Osteocyte (in vitro differentiated cells): ENCODE measurements at regions not wholly inside any gene's neighbourhood (a gene's known extent, or its start where the extent isn't known, plus 50 kb on each side); places are given as distances from the start of the nearest gene placed in this dataset.
A peak's percentile ranks its signal among the peaks of the same experiment; 100 is the strongest.
"Not testable (repeated sequence)": the region's sequence is repeated elsewhere in the genome, so short reads cannot be mapped to it uniquely, and the experiment has no call there.

Experiments
- DNase-seq: peaks from one replicate; pipeline ENCODE4 v3.0.0; 2021; ENCODE audit warnings: mixed read lengths; ENCODE audit not compliant: unreplicated experiment; ENCODE audit errors: extremely low spot score
- H3K27ac Mint-ChIP-seq: one replicate; pipeline ENCODE4 v1.8.0; 2021; ENCODE audit warnings: mild to moderate bottlenecking, mixed read lengths; ENCODE audit not compliant: unreplicated experiment
- H3K27me3 Mint-ChIP-seq: one replicate; pipeline ENCODE4 v1.8.0; 2021; ENCODE audit warnings: mixed read lengths; ENCODE audit not compliant: unreplicated experiment
- H3K36me3 Mint-ChIP-seq: one replicate; pipeline ENCODE4 v1.8.0; 2021; ENCODE audit warnings: mixed read lengths; ENCODE audit not compliant: unreplicated experiment
- H3K4me1 Mint-ChIP-seq: one replicate; pipeline ENCODE4 v1.8.0; 2021; ENCODE audit warnings: mixed read lengths; ENCODE audit not compliant: unreplicated experiment
- H3K4me3 Mint-ChIP-seq: one replicate; pipeline ENCODE4 v1.8.0; 2021; ENCODE audit warnings: mild to moderate bottlenecking, moderate library complexity, mixed read lengths; ENCODE audit not compliant: unreplicated experiment
- H3K9me3 Mint-ChIP-seq: one replicate; pipeline ENCODE4 v1.8.0; 2021; ENCODE audit warnings: mixed read lengths; ENCODE audit not compliant: unreplicated experiment

DNA sequence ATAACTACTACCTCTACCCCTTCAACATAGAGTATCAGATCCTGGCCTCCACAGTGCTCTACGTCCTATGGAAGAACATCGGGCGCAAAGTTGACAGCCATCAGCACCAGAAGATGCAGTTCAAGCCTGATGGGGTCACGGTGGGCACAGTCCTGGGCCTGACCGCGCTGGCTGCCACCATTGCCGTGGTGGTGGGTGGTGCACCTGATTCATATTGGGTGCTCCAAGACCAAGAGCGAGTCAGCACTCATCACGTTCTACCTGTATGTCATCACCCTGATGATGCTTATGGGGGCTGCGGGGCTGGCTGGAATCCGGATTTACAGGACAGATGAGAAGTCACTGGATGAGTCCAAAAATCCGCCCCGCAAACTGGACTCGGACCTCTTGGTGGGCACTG is 846.4 kb downstream of the RPIA start:
- H3K36me3 Mint-ChIP-seq, H3K4me3 Mint-ChIP-seq, H3K27me3 Mint-ChIP-seq, H3K9me3 Mint-ChIP-seq, H3K4me1 Mint-ChIP-seq, H3K27ac Mint-ChIP-seq: not testable (repeated sequence)
- peak; percentile 60 for DNase-seq

GRCh38 chr2:89544110-89544509 is 852.6 kb downstream of the RPIA start:
- H3K36me3 Mint-ChIP-seq, H3K27me3 Mint-ChIP-seq, H3K4me3 Mint-ChIP-seq, DNase-seq, H3K9me3 Mint-ChIP-seq, H3K27ac Mint-ChIP-seq, H3K4me1 Mint-ChIP-seq: not testable (repeated sequence)

GRCh38 chr2:89579154-89579553 is 887.7 kb downstream of the RPIA start:
- not testable (repeated sequence) for H3K4me1 Mint-ChIP-seq, DNase-seq, H3K36me3 Mint-ChIP-seq, H3K9me3 Mint-ChIP-seq, H3K27me3 Mint-ChIP-seq, H3K27ac Mint-ChIP-seq, H3K4me3 Mint-ChIP-seq

DNA sequence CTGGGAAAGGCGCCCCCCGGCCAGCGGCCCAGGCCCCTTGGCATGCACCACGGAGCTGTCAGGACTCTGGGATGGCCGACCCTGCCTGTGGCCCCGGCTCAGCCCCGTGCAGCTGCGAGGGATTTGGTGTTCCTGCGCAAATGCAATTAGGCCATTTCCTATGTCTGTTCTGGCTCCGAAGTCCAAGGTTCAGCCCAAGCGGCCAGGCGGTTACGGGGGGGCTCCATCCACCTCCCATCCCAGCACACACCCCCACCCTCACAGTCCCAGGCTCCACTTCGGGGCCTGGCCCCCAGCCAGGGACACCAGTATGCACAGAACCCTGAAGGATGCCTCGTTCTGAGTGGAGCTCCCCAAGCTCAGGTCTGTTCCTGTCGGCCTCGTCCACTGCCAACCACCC is 891.3 kb downstream of the RPIA start:
- H3K36me3 Mint-ChIP-seq, H3K4me3 Mint-ChIP-seq, H3K27me3 Mint-ChIP-seq, H3K27ac Mint-ChIP-seq, DNase-seq, H3K4me1 Mint-ChIP-seq, H3K9me3 Mint-ChIP-seq: not testable (repeated sequence)

DNA sequence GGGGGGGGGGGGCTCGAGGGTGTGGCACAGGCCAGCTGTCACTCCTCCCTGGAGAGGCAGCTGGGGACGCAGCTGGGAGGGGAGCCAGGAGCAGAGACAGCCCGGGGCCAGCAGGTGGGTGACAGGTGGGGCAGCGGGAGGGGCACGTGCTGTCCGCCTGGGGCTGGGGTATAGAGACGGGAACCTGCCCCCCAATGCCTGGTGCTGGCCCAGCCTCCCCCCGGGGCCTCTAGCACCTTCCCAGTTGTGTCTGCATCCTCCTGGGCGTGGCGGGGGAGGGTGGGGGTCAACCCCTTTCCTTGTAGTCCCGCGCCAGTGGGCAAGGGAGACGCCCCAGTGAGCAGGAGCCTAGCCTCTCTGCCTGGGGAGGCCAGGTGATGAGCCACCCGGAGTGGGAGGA is 892.6 kb downstream of the RPIA start:
- H3K36me3 Mint-ChIP-seq, H3K4me3 Mint-ChIP-seq, H3K4me1 Mint-ChIP-seq, DNase-seq, H3K9me3 Mint-ChIP-seq, H3K27ac Mint-ChIP-seq, H3K27me3 Mint-ChIP-seq: not testable (repeated sequence)

GRCh38 chr2:89584868-89585557 is 893.5 kb downstream of the RPIA start:
- H3K4me1 Mint-ChIP-seq, H3K36me3 Mint-ChIP-seq, H3K27ac Mint-ChIP-seq, DNase-seq, H3K27me3 Mint-ChIP-seq, H3K9me3 Mint-ChIP-seq, H3K4me3 Mint-ChIP-seq: not testable (repeated sequence)

- not testable (repeated sequence) for H3K4me1 Mint-ChIP-seq, H3K27ac Mint-ChIP-seq, DNase-seq, H3K27me3 Mint-ChIP-seq, H3K36me3 Mint-ChIP-seq, H3K4me3 Mint-ChIP-seq, H3K9me3 Mint-ChIP-seq
These were observed 894.1 kb downstream of the RPIA start for GRCh38 chr2:89585558-89585920.

DNA sequence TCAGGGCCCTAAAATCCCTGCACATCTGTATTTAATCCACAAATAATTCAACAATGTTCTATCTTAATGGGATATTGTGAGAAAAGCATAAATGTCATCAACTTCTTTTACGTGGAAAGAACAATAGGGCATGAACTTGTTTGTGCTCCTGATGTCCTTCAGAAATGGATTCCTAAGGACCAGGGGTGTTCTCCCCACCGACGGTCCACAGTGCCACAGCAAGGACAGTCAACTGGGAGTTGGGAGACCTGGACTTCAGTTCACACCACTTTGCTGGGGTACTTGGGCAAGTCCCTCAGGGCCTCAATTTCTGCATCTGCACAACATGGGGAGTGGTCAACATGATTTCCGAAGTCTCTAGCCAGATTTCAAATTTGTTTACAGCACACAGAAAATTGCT is 908.4 kb downstream of the RPIA start:
- not testable (repeated sequence) for H3K27ac Mint-ChIP-seq, H3K36me3 Mint-ChIP-seq, H3K9me3 Mint-ChIP-seq, DNase-seq, H3K4me3 Mint-ChIP-seq, H3K4me1 Mint-ChIP-seq, H3K27me3 Mint-ChIP-seq

DNA sequence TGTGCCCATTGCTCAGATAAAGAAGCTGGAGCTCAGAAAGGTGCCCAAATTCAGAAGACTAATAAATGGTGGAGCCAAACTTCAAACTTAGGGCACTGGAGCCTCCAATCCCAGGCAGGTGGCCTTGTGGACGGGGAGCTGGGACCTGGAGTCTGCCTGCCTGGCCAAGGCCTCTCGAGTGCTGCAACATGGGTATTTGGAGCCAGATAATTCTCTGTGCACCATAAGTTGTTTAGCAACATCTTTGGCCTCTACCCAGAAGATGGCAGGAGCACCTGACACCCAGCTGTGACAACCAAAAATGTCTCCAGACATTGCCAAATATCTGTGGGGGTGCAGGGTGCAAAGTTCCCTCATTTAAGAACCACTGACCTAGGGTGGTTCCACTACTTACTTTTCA is 915.0 kb downstream of the RPIA start:
- not testable (repeated sequence) for H3K36me3 Mint-ChIP-seq, H3K4me1 Mint-ChIP-seq, H3K4me3 Mint-ChIP-seq, DNase-seq, H3K27me3 Mint-ChIP-seq, H3K27ac Mint-ChIP-seq
- H3K9me3 Mint-ChIP-seq: peaks cover 11% of the 10 kb centered on the region

DNA sequence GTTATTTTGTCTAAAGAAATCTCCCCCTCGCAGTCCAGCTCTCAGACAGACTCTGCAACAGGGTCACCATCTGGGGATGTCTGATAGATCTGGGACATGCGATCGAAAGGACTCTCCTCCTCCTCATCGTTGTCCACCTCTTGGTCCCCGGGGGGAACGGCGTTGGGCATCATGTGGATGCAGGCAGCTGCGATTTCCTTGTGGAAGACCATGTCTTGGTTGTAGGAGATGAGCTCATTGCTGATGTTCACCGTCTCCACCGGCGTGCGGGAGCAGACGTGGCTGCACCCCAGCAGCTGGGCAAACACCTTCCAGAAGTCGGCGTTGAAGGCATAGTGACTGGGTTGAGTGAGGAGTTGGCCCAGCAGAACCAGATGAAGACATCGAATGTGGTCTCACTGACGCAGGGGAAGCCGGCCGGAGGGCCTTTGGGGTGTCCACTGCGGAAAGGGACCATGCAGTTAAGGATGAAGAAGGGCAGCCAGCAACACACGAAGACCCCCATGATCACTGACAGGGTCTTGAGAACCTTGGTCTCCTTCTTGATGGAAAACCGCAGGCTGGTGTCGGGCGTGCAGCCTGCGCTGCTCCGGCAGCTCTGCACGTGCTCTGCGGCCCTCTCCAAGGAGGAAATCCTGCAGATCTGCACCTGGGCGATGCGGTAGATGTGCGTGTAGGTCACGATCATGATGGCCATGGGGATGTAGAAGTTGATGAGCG is 918.9 kb downstream of the RPIA start:
- not testable (repeated sequence) for H3K27me3 Mint-ChIP-seq, H3K4me3 Mint-ChIP-seq, DNase-seq, H3K36me3 Mint-ChIP-seq, H3K4me1 Mint-ChIP-seq, H3K27ac Mint-ChIP-seq
- peaks cover 20% of the 10 kb centered on the region for H3K9me3 Mint-ChIP-seq

GRCh38 chr2:89610927-89611515 is 919.5 kb downstream of the RPIA start:
- not testable (repeated sequence) for H3K27ac Mint-ChIP-seq

DNA sequence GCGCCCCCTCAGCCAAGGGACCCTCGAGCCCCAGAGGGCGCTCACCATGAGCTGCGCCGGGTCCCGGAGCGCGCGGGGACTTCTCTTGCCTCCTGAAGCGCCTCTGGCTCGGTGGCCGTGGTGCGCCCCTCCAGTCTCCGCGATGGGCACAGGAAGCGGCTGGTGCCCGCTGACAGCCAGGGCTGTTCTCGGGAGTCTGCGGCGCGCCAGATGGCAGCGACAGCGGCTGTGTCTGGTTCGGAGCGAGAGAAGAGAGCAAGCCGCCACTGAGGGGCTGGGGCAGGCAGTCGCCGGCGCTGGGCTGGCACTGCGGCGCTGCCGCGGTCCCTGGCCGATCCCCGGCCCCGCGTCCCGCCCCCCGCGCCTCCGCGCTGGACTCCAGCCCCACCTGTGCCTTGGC is 920.2 kb downstream of the RPIA start:
- DNase-seq, H3K4me3 Mint-ChIP-seq, H3K27me3 Mint-ChIP-seq, H3K4me1 Mint-ChIP-seq, H3K36me3 Mint-ChIP-seq, H3K27ac Mint-ChIP-seq: not testable (repeated sequence)
- peaks cover 21% of the 10 kb centered on the region for H3K9me3 Mint-ChIP-seq

More at GRCh38 chr2:89610927-89611515, 919.5 kb downstream of the RPIA start:
- H3K4me1 Mint-ChIP-seq, DNase-seq, H3K36me3 Mint-ChIP-seq, H3K4me3 Mint-ChIP-seq, H3K27me3 Mint-ChIP-seq: not testable (repeated sequence)
- H3K9me3 Mint-ChIP-seq: peaks cover 21% of the 10 kb centered on the region
